ENCODE measurements at regions not wholly inside any gene's neighbourhood (a gene's known extent, or its start where the extent isn't known, plus 50 kb on each side); places are given as distances from the start of the nearest gene placed in this dataset.

- H2BK15ac ChIP-seq (ENCODE audit: low read length), result no peak overlapping the region
- no CpG with 5 or more reads among the region's 2 CpGs for WGBS, 2 donors (ENCODE audit: extremely low coverage in 2 of 2, insufficient read length in 2 of 2, insufficient replicate concordance in 1 of 2)
These were observed 154.3 kb downstream of the PPP1R3A start for GRCh38 chr7:113764401-113765035.

DNA sequence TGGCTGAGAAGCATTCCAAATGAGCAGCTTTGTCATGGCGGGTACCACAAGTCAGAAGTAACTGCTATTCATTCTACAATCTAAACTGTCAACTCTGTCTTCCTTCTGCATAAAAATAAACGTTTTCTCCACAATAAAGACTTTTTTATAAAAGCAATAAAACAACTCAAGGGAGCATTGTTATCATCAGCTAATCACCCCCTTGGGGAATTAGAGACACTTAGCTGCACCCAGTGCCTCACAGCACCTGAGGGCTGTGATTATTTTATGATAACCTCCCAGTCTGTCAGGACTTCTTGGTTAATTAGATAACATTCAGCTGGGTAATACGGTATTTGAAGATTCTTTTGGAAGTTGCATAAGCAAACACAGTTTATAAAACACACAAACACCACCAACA lies 155.6 kb downstream of the PPP1R3A start:
- Histone ChIP-seq H3K27me3 (ENCODE audit: control insufficient read depth in 3 of 3, insufficient read depth in 3 of 3, low read depth in 1 of 3, low read length in 3 of 3) (no peaks in the 10 kb centered on the region), H3K27ac (replicated peaks; ENCODE audit: low read length) (no peak overlapping the region), H3K18ac (ENCODE audit: low read length) (no peak overlapping the region), H3K79me1 (ENCODE audit: low read depth, low read length) (no peaks in the 10 kb centered on the region), H2AK5ac (ENCODE audit: low read depth, low read length) (no peak overlapping the region), H3K14ac (ENCODE audit: low read length) (no peak overlapping the region), H2BK12ac (ENCODE audit: low read length) (no peak overlapping the region), H2BK5ac (ENCODE audit: low read length) (no peak overlapping the region), H3K36me3 (replicated peaks in 1 of 2; ENCODE audit: control insufficient read depth in 2 of 2, insufficient read depth in 2 of 2, low read length in 2 of 2) (no peaks in the 10 kb centered on the region), H3K23ac (ENCODE audit: low read depth, low read length, poor library complexity) (no peak overlapping the region), H2AFZ (ENCODE audit: low read length) (no peak overlapping the region), H3K4me1 (ENCODE audit: control insufficient read depth in 2 of 2, insufficient read depth in 1 of 2, low read depth in 1 of 2, low read length in 2 of 2) (no peaks in the 10 kb centered on the region), H3K4ac (ENCODE audit: low read length) (no peak overlapping the region), H2BK15ac (ENCODE audit: low read length) (no peak overlapping the region), H3K9me3 (replicated peaks in 1 of 2; ENCODE audit: control insufficient read depth in 2 of 2, insufficient read depth in 1 of 2, low read depth in 1 of 2, low read length in 2 of 2) (no peaks in the 10 kb centered on the region), H3K9ac (ENCODE audit: low read depth, low read length, poor library complexity) (no peak overlapping the region), H3K4me3 (ENCODE audit: low read length in 2 of 2) (no peak overlapping the region), H4K8ac (ENCODE audit: low read depth, low read length) (no peak overlapping the region), H2BK120ac (ENCODE audit: low read depth, low read length) (no peak overlapping the region), H3K4me2 (ENCODE audit: insufficient read depth, low read length, poor library complexity, severe bottlenecking) (no peak overlapping the region), H4K91ac (ENCODE audit: low read depth, low read length, poor library complexity) (no peak overlapping the region)
- no peak for DNase-seq (ENCODE audit: low spot score)
- no CpG with 5 or more reads among the region's 3 CpGs for WGBS, 2 donors (ENCODE audit: extremely low coverage in 2 of 2, insufficient read length in 2 of 2, insufficient replicate concordance in 1 of 2)

More at GRCh38 chr7:113764401-113765035, 154.3 kb downstream of the PPP1R3A start:
- no peak for DNase-seq (ENCODE audit: low spot score)
- Histone ChIP-seq H3K14ac (ENCODE audit: low read length) (no peak overlapping the region), H3K4me1 (ENCODE audit: control insufficient read depth in 2 of 2, insufficient read depth in 1 of 2, low read depth in 1 of 2, low read length in 2 of 2) (no peaks in the 10 kb centered on the region), H2AK5ac (ENCODE audit: low read depth, low read length) (no peak overlapping the region), H3K27ac (replicated peaks; ENCODE audit: low read length) (no peak overlapping the region), H3K23ac (ENCODE audit: low read depth, low read length, poor library complexity) (no peak overlapping the region), H2BK120ac (ENCODE audit: low read depth, low read length) (no peak overlapping the region), H3K4me3 (ENCODE audit: low read length in 2 of 2) (no peak overlapping the region), H2AFZ (ENCODE audit: low read length) (no peak overlapping the region), H2BK12ac (ENCODE audit: low read length) (no peak overlapping the region), H3K36me3 (replicated peaks in 1 of 2; ENCODE audit: control insufficient read depth in 2 of 2, insufficient read depth in 2 of 2, low read length in 2 of 2) (no peaks in the 10 kb centered on the region), H3K9me3 (replicated peaks in 1 of 2; ENCODE audit: control insufficient read depth in 2 of 2, insufficient read depth in 1 of 2, low read depth in 1 of 2, low read length in 2 of 2) (no peaks in the 10 kb centered on the region), H3K4me2 (ENCODE audit: insufficient read depth, low read length, poor library complexity, severe bottlenecking) (no peak overlapping the region), H3K79me1 (ENCODE audit: low read depth, low read length) (no peaks in the 10 kb centered on the region), H3K27me3 (ENCODE audit: control insufficient read depth in 3 of 3, insufficient read depth in 3 of 3, low read depth in 1 of 3, low read length in 3 of 3) (no peaks in the 10 kb centered on the region), H3K4ac (ENCODE audit: low read length) (no peak overlapping the region), H4K91ac (ENCODE audit: low read depth, low read length, poor library complexity) (no peak overlapping the region), H4K8ac (ENCODE audit: low read depth, low read length) (no peak overlapping the region), H3K9ac (ENCODE audit: low read depth, low read length, poor library complexity) (no peak overlapping the region), H3K18ac (ENCODE audit: low read length) (no peak overlapping the region), H2BK5ac (ENCODE audit: low read length) (no peak overlapping the region)

DNA sequence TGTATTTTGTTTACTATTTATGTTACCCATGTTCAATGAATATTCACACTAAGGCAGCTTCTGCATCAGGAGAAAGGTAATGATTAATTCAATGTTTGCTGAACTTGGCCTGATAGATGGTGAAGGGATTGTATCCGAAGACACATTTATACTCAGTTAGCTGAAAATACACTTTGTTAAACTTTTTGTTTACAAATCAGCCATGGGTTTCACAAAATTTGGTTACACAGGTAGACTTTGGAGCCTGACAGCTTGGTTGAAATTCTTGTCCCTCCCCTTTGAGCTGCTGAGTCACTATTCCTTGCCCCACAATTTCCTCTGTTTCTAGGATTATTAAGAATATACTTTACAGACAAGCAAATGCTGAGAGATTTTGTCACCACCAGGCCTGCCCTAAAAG lies 162.6 kb downstream of the PPP1R3A start:
- Histone ChIP-seq H3K27ac (replicated peaks; ENCODE audit: low read length) (no peak overlapping the region), H3K9ac (ENCODE audit: low read depth, low read length, poor library complexity) (no peak overlapping the region), H3K79me1 (ENCODE audit: low read depth, low read length) (no peaks in the 10 kb centered on the region), H3K4me3 (ENCODE audit: low read length in 2 of 2) (no peak overlapping the region), H4K8ac (ENCODE audit: low read depth, low read length) (no peak overlapping the region), H3K14ac (ENCODE audit: low read length) (no peak overlapping the region), H3K36me3 (replicated peaks in 1 of 2; ENCODE audit: control insufficient read depth in 2 of 2, insufficient read depth in 2 of 2, low read length in 2 of 2) (no peaks in the 10 kb centered on the region), H2BK12ac (ENCODE audit: low read length) (no peak overlapping the region), H3K4me1 (ENCODE audit: control insufficient read depth in 2 of 2, insufficient read depth in 1 of 2, low read depth in 1 of 2, low read length in 2 of 2) (no peaks in the 10 kb centered on the region), H2AK5ac (ENCODE audit: low read depth, low read length) (no peak overlapping the region), H3K4ac (ENCODE audit: low read length) (no peak overlapping the region), H3K4me2 (ENCODE audit: insufficient read depth, low read length, poor library complexity, severe bottlenecking) (no peak overlapping the region), H2BK120ac (ENCODE audit: low read depth, low read length) (no peak overlapping the region), H2BK15ac (ENCODE audit: low read length) (no peak overlapping the region), H2BK5ac (ENCODE audit: low read length) (no peak overlapping the region), H3K9me3 (replicated peaks in 1 of 2; ENCODE audit: control insufficient read depth in 2 of 2, insufficient read depth in 1 of 2, low read depth in 1 of 2, low read length in 2 of 2) (no peaks in the 10 kb centered on the region), H3K27me3 (ENCODE audit: control insufficient read depth in 3 of 3, insufficient read depth in 3 of 3, low read depth in 1 of 3, low read length in 3 of 3) (no peaks in the 10 kb centered on the region), H4K91ac (ENCODE audit: low read depth, low read length, poor library complexity) (no peak overlapping the region), H2AFZ (ENCODE audit: low read length) (no peak overlapping the region), H3K23ac (ENCODE audit: low read depth, low read length, poor library complexity) (no peak overlapping the region), H3K18ac (ENCODE audit: low read length) (no peak overlapping the region)
- no CpG with 5 or more reads among the region's 1 CpG for WGBS, 2 donors (ENCODE audit: extremely low coverage in 2 of 2, insufficient read length in 2 of 2, insufficient replicate concordance in 1 of 2)
- DNase-seq (ENCODE audit: low spot score), result no peak

DNA sequence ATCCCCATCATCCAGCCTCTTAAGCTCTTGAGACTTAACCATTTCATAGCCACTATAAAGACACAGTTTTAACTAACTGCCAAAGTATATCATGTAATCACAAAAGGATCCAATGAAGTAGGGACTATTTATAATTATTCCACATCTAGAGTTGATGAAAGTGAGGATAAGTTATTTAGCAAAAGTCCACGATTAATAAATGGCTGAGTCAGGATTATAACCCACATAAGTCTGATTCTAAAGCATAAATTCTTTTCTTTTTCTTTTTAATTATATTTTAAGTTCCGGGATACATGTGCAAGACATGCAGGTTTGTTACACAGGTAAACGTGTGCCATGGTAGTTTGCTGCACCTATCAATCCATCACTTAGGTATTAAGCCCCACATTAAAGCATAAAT lies 166.1 kb downstream of the PPP1R3A start:
- Histone ChIP-seq H2AK5ac (ENCODE audit: low read depth, low read length) (no peak overlapping the region), H4K8ac (ENCODE audit: low read depth, low read length) (no peak overlapping the region), H4K91ac (ENCODE audit: low read depth, low read length, poor library complexity) (no peak overlapping the region), H3K4me1 (ENCODE audit: control insufficient read depth in 2 of 2, insufficient read depth in 1 of 2, low read depth in 1 of 2, low read length in 2 of 2) (no peaks in the 10 kb centered on the region), H3K4ac (ENCODE audit: low read length) (no peak overlapping the region), H3K4me2 (ENCODE audit: insufficient read depth, low read length, poor library complexity, severe bottlenecking) (no peak overlapping the region), H3K18ac (ENCODE audit: low read length) (no peak overlapping the region), H2AFZ (ENCODE audit: low read length) (no peak overlapping the region), H3K27me3 (ENCODE audit: control insufficient read depth in 3 of 3, insufficient read depth in 3 of 3, low read depth in 1 of 3, low read length in 3 of 3) (no peaks in the 10 kb centered on the region), H2BK15ac (ENCODE audit: low read length) (no peak overlapping the region), H3K36me3 (replicated peaks in 1 of 2; ENCODE audit: control insufficient read depth in 2 of 2, insufficient read depth in 2 of 2, low read length in 2 of 2) (no peaks in the 10 kb centered on the region), H3K27ac (replicated peaks; ENCODE audit: low read length) (no peak overlapping the region), H3K23ac (ENCODE audit: low read depth, low read length, poor library complexity) (no peak overlapping the region), H2BK5ac (ENCODE audit: low read length) (no peak overlapping the region), H3K14ac (ENCODE audit: low read length) (no peak overlapping the region), H3K79me1 (ENCODE audit: low read depth, low read length) (no peaks in the 10 kb centered on the region), H2BK120ac (ENCODE audit: low read depth, low read length) (no peak overlapping the region), H3K9ac (ENCODE audit: low read depth, low read length, poor library complexity) (no peak overlapping the region), H2BK12ac (ENCODE audit: low read length) (no peak overlapping the region), H3K9me3 (replicated peaks in 1 of 2; ENCODE audit: control insufficient read depth in 2 of 2, insufficient read depth in 1 of 2, low read depth in 1 of 2, low read length in 2 of 2) (no peaks in the 10 kb centered on the region), H3K4me3 (ENCODE audit: low read length in 2 of 2) (no peak overlapping the region)
- no peak for DNase-seq (ENCODE audit: low spot score)
- no CpG with 5 or more reads among the region's 3 CpGs for whole genome bisulfite sequencing, 2 donors (ENCODE audit: extremely low coverage in 2 of 2, insufficient read length in 2 of 2, insufficient replicate concordance in 1 of 2)
